ENCODE measurements at regions not wholly inside any gene's neighbourhood (a gene's known extent, or its start where the extent isn't known, plus 50 kb on each side); places are given as distances from the start of the nearest gene placed in this dataset.

DNA sequence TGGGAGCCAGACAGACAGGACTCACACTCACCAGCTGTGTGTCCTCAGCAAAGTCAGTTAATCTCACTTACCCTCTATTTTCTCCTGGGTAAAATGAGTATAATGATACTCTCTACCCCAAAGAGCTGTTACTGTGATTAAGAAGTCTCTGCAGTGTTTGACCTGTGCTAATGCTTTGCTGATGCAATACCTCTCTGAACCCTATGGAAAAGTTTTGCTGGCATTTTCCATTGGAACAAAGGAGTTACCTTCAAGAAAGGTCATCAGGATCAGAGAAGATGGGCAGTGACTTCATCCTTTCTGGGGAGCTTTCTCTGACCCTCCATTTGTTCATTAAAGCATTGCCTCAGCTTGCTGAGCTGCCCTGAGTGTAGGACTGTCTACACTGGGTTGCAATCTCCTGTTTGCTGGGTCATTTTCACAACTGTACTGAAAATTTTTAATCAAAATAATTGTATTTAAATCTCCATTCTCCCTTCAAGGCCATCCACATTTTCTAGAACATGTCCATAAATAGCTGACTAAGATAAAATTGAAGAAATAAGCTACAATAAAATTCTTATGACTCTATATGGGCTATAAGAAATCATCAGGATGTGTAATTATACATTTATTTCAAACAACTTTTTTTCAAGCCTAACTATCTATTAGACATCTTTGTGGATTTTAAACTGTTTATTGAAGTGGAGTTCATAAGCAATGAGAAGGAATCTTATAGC is 272.8 kb upstream of the CPEB2 start:
- H3K4me3 ChIP-seq (ENCODE audit: low read length): no peak overlapping the region
- intact Hi-C loops (cut with micrococcal nuclease): no loop called here
- H3K9me3 ChIP-seq (ENCODE audit: control insufficient read depth, insufficient read depth, low read length): no peaks in the 10 kb centered on the region
- no peaks in the 10 kb centered on the region for H3K4me1 ChIP-seq (ENCODE audit: control insufficient read depth, insufficient read depth, low read length)
- no peak overlapping the region for H3K4me3 Mint-ChIP-seq
- DNase-seq (no peak), ATAC-seq (no peak)
- no peak overlapping the region for H3K27ac ChIP-seq (ENCODE audit: low read length)
- H3K27me3 Mint-ChIP-seq (ENCODE audit: low read depth in 2 of 2): no peaks in the 10 kb centered on the region
- no peaks in the 10 kb centered on the region for H3K36me3 ChIP-seq (ENCODE audit: control insufficient read depth, insufficient read depth, low read length)
- no peaks in the 10 kb centered on the region for H3K4me1 Mint-ChIP-seq
- no peaks in the 10 kb centered on the region for H3K27me3 ChIP-seq (ENCODE audit: control insufficient read depth, insufficient read depth, low read length)
- no peaks in the 10 kb centered on the region for H3K9me3 Mint-ChIP-seq
- H3K27ac Mint-ChIP-seq: no peak overlapping the region
- TF ChIP-seq, protein P1, sequence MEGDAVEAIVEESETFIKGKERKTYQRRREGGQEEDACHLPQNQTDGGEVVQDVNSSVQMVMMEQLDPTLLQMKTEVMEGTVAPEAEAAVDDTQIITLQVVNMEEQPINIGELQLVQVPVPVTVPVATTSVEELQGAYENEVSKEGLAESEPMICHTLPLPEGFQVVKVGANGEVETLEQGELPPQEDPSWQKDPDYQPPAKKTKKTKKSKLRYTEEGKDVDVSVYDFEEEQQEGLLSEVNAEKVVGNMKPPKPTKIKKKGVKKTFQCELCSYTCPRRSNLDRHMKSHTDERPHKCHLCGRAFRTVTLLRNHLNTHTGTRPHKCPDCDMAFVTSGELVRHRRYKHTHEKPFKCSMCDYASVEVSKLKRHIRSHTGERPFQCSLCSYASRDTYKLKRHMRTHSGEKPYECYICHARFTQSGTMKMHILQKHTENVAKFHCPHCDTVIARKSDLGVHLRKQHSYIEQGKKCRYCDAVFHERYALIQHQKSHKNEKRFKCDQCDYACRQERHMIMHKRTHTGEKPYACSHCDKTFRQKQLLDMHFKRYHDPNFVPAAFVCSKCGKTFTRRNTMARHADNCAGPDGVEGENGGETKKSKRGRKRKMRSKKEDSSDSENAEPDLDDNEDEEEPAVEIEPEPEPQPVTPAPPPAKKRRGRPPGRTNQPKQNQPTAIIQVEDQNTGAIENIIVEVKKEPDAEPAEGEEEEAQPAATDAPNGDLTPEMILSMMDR (IDR thresholded peaks at IDR 0.05): no peak
- H3K36me3 Mint-ChIP-seq: no peaks in the 10 kb centered on the region

- no peak for ATAC-seq
- no peak overlapping the region for H3K27ac Mint-ChIP-seq
- no peak for DNase-seq
- Histone ChIP-seq H3K4me3 (ENCODE audit: low read length) (no peak overlapping the region), H3K36me3 (ENCODE audit: control insufficient read depth, insufficient read depth, low read length) (no peaks in the 10 kb centered on the region), H3K27ac (ENCODE audit: low read length) (no peak overlapping the region), H3K4me1 (ENCODE audit: control insufficient read depth, insufficient read depth, low read length) (no peaks in the 10 kb centered on the region), H3K27me3 (ENCODE audit: control insufficient read depth, insufficient read depth, low read length) (no peaks in the 10 kb centered on the region), H3K9me3 (ENCODE audit: control insufficient read depth, insufficient read depth, low read length) (no peaks in the 10 kb centered on the region)
- H3K36me3 Mint-ChIP-seq: no peaks in the 10 kb centered on the region
- 63% methylated on average over 1 of the region's 1 CpG for WGBS (ENCODE audit: insufficient coverage)
- intact Hi-C loops (cut with micrococcal nuclease): no loop called here
- H3K9me3 Mint-ChIP-seq: no peaks in the 10 kb centered on the region
- no peaks in the 10 kb centered on the region for H3K27me3 Mint-ChIP-seq (ENCODE audit: low read depth in 2 of 2)
- H3K4me3 Mint-ChIP-seq: no peak overlapping the region
- H3K4me1 Mint-ChIP-seq: no peaks in the 10 kb centered on the region
- TF ChIP-seq, protein P1 (IDR thresholded peaks at IDR 0.05): no peak
These were observed 260.2 kb upstream of the CPEB2 start for GRCh38 chr4:14742054-14742453.

DNA sequence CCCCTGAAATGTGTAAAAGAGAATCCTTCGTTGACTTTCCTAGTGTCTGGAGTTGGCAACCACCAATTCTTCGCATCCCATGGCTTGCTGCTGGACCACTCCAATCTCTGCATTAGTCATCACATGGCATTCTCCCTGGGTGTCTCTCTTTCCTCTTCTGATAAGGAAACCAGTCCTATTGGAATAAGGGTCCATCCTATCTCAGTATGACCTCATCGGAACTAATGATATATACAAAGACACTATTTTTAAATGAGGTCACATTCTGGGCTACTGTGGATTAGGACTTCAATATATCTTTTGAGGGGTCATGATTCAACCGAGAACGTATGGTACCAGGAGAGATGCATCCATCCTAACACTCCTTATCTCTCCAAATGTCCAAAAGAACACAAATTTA is 259.1 kb upstream of the CPEB2 start:
- WGBS (ENCODE audit: insufficient coverage): 83% methylated on average over 4 of the region's 5 CpGs
- H3K36me3 Mint-ChIP-seq: no peaks in the 10 kb centered on the region
- H3K27ac Mint-ChIP-seq: no peak overlapping the region
- DNase-seq (no peak), ATAC-seq (no peak)
- no peaks in the 10 kb centered on the region for H3K4me1 Mint-ChIP-seq
- H3K9me3 Mint-ChIP-seq: no peaks in the 10 kb centered on the region
- no peaks in the 10 kb centered on the region for H3K9me3 ChIP-seq (ENCODE audit: control insufficient read depth, insufficient read depth, low read length)
- H3K27me3 Mint-ChIP-seq (ENCODE audit: low read depth in 2 of 2): no peaks in the 10 kb centered on the region
- H3K27me3 ChIP-seq (ENCODE audit: control insufficient read depth, insufficient read depth, low read length): no peaks in the 10 kb centered on the region
- TF ChIP-seq, protein P1 (IDR thresholded peaks at IDR 0.05): no peak
- no peak overlapping the region for H3K4me3 Mint-ChIP-seq
- H3K4me3 ChIP-seq (ENCODE audit: low read length): no peak overlapping the region
- intact Hi-C loops (cut with micrococcal nuclease): no loop called here
- H3K36me3 ChIP-seq (ENCODE audit: control insufficient read depth, insufficient read depth, low read length): no peaks in the 10 kb centered on the region
- H3K27ac ChIP-seq (ENCODE audit: low read length): no peak overlapping the region
- no peaks in the 10 kb centered on the region for H3K4me1 ChIP-seq (ENCODE audit: control insufficient read depth, insufficient read depth, low read length)

DNA sequence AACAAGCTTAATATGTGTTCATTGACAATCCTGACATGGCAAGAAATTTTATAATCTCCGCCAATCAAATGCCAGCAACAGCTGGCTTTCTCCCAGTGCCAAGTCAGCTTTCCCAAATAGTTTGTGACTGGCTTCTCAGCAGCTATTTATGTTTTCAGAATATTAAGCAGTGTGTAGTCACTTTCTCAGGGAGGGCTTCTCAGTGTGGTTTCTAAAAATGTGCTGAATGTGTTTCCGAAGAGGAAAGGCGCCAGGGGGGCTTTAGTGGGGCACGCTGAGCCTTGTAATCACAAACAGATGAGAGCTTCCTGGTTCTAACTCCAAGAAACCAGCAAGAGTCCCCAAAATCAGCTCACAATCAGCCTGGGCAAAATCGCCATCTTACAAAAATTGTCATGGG is 258.7 kb upstream of the CPEB2 start:
- Histone ChIP-seq H3K36me3 (ENCODE audit: control insufficient read depth, insufficient read depth, low read length) (no peaks in the 10 kb centered on the region), H3K9me3 (ENCODE audit: control insufficient read depth, insufficient read depth, low read length) (no peaks in the 10 kb centered on the region), H3K4me1 (ENCODE audit: control insufficient read depth, insufficient read depth, low read length) (no peaks in the 10 kb centered on the region), H3K4me3 (ENCODE audit: low read length) (no peak overlapping the region), H3K27ac (ENCODE audit: low read length) (no peak overlapping the region), H3K27me3 (ENCODE audit: control insufficient read depth, insufficient read depth, low read length) (no peaks in the 10 kb centered on the region)
- intact Hi-C loops (cut with micrococcal nuclease): no loop called here
- no peak overlapping the region for H3K27ac Mint-ChIP-seq
- no peaks in the 10 kb centered on the region for H3K27me3 Mint-ChIP-seq (ENCODE audit: low read depth in 2 of 2)
- 66% methylated on average over 5 of the region's 5 CpGs for WGBS (ENCODE audit: insufficient coverage)
- H3K36me3 Mint-ChIP-seq: no peaks in the 10 kb centered on the region
- DNase-seq: no peak
- H3K4me1 Mint-ChIP-seq: no peaks in the 10 kb centered on the region
- TF ChIP-seq, protein P1 (IDR thresholded peaks at IDR 0.05): no peak
- no peak for ATAC-seq
- no peaks in the 10 kb centered on the region for H3K9me3 Mint-ChIP-seq
- no peak overlapping the region for H3K4me3 Mint-ChIP-seq

Data from natural killer cell (primary cell).